Activated CD4-positive, CD25-positive, alpha-beta regulatory T cell treated with anti-CD3 and anti-CD28 coated beads, Interleukin-2, amount 50 U/mL, for 24 hours (primary cell): ENCODE measurements at regions not wholly inside any gene's neighbourhood (a gene's known extent, or its start where the extent isn't known, plus 50 kb on each side); places are given as distances from the start of the nearest gene placed in this dataset.

Source experiments
- ATAC-seq, 2 donors: fragments of 150-1000 bp; cut with Tn5 transposase; one replicate each; pipeline ENCODE4 v1.10.0; 2021; ENCODE audit warnings: mild to moderate bottlenecking in 1 of 2, moderate library complexity in 1 of 2

GRCh38 chr3:168574455-168575158 lies 478.9 kb upstream of the GOLIM4 start:
- ATAC-seq = no peak

- no peak for ATAC-seq
Observed at GRCh38 chr3:168570404-168571155, 474.9 kb upstream of the GOLIM4 start.

- no peak for ATAC-seq
Observed at GRCh38 chr3:168558728-168559411, 463.1 kb upstream of the GOLIM4 start.

- no peak for ATAC-seq
Observed at GRCh38 chr3:168552251-168552650, 456.5 kb upstream of the GOLIM4 start.

GRCh38 chr3:168548719-168549118 lies 453.0 kb upstream of the GOLIM4 start:
- ATAC-seq = no peak

GRCh38 chr3:168546707-168547106 lies 451.0 kb upstream of the GOLIM4 start:
- no peak for ATAC-seq

GRCh38 chr3:168545591-168545990 lies 449.9 kb upstream of the GOLIM4 start:
- ATAC-seq = no peak

- no peak for ATAC-seq
Observed at GRCh38 chr3:168544097-168544957, 448.6 kb upstream of the GOLIM4 start.

GRCh38 chr3:168540726-168541125 lies 445.0 kb upstream of the GOLIM4 start:
- no peak for ATAC-seq

- no peak for ATAC-seq
Observed at GRCh38 chr3:168539909-168540308, 444.2 kb upstream of the GOLIM4 start.

- no peak for ATAC-seq
Observed at GRCh38 chr3:168534761-168535160, 439.0 kb upstream of the GOLIM4 start.

GRCh38 chr3:168533600-168533999 lies 437.9 kb upstream of the GOLIM4 start:
- ATAC-seq = no peak

- no peak for ATAC-seq
Observed at GRCh38 chr3:168532135-168532534, 436.4 kb upstream of the GOLIM4 start.

GRCh38 chr3:168531116-168531515 lies 435.4 kb upstream of the GOLIM4 start:
- ATAC-seq = no peak

- no peak for ATAC-seq
Observed at GRCh38 chr3:168524129-168524528, 428.4 kb upstream of the GOLIM4 start.

- ATAC-seq = no peak
Observed at GRCh38 chr3:168517249-168518071, 421.7 kb upstream of the GOLIM4 start.

GRCh38 chr3:168514252-168514651 lies 418.5 kb upstream of the GOLIM4 start:
- no peak for ATAC-seq

- ATAC-seq = no peak
Observed at GRCh38 chr3:168512802-168513201, 417.1 kb upstream of the GOLIM4 start.

- ATAC-seq = no peak
Observed at GRCh38 chr3:168511428-168512014, 415.8 kb upstream of the GOLIM4 start.

GRCh38 chr3:168506589-168506988 lies 410.9 kb upstream of the GOLIM4 start:
- no peak for ATAC-seq

GRCh38 chr3:168501570-168501969 lies 405.8 kb upstream of the GOLIM4 start:
- ATAC-seq = no peak
